Coronary artery (tissue), 2 donors: ENCODE measurements at regions not wholly inside any gene's neighbourhood (a gene's known extent, or its start where the extent isn't known, plus 50 kb on each side); places are given as distances from the start of the nearest gene placed in this dataset.
"Not testable (repeated sequence)": the region's sequence is repeated elsewhere in the genome, so short reads cannot be mapped to it uniquely, and the experiment has no call there.

Experiments
- DNase-seq: peaks from one replicate; pipeline ENCODE4 v3.0.0-alpha.2; 2017; ENCODE audit warnings: low spot score
- H3K27ac ChIP-seq, 2 donors: fragments of 200-600 bp; sonication (generic); one replicate each; pipeline ENCODE4 v1.5.1; 2016 to 2019
- H3K4me3 ChIP-seq: fragments of 200-600 bp; sonication (generic); 2 replicates; pipeline ENCODE4 v1.5.1; 2016; ENCODE audit warnings: mild to moderate bottlenecking, moderate library complexity
- TF ChIP-seq, protein P1 (sequence below): fragments of 200-600 bp; sonication (generic); IDR thresholded peaks from one replicate; pipeline ENCODE4 v1.5.1; 2019; ENCODE audit warnings: antibody characterized with exemption

DNA sequence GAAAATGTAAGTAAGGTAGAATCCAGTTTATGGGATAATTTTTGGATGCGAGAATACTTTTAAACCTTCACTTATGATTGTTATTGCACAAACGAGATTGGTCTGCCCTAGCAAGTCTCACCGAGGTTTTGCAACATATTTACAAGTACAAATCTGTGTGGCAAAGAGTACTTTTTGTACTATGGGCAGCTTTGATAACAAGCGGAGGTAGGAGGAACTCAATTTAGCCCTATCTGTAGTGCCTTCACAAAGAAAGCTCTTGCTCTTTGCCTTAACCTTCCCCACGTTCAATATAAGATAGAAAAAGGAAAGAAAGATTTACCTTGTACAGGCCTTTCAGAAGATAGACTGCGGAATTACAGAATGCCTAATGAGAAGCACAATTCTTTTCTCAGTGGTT lies 77.5 kb upstream of the HIVEP1 start:
- DNase-seq, result no peak
- TF ChIP-seq, protein P1, sequence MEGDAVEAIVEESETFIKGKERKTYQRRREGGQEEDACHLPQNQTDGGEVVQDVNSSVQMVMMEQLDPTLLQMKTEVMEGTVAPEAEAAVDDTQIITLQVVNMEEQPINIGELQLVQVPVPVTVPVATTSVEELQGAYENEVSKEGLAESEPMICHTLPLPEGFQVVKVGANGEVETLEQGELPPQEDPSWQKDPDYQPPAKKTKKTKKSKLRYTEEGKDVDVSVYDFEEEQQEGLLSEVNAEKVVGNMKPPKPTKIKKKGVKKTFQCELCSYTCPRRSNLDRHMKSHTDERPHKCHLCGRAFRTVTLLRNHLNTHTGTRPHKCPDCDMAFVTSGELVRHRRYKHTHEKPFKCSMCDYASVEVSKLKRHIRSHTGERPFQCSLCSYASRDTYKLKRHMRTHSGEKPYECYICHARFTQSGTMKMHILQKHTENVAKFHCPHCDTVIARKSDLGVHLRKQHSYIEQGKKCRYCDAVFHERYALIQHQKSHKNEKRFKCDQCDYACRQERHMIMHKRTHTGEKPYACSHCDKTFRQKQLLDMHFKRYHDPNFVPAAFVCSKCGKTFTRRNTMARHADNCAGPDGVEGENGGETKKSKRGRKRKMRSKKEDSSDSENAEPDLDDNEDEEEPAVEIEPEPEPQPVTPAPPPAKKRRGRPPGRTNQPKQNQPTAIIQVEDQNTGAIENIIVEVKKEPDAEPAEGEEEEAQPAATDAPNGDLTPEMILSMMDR, result no peak
- H3K4me3 ChIP-seq, result no peak overlapping the region

DNA sequence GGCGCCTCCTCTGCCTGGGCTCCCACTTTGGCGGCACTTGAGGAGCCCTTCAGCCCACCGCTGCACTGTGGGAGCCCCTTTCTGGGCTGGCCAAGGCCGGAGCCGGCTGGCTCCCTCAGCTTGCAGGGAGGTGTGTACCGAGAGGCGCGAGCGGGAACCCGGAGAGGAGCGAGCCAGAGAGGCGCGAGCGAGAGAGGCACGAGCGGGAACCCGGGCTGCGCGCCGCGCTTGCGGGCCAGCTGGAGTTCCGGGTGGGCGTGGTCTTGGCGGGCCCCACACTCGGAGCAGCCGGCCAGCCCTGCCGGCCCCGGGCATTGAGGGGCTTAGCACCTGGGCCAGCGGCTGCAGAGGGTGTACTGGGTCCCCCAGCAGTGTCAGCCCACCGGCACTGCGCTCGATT lies 79.2 kb upstream of the HIVEP1 start:
- DNase-seq, H3K4me3 ChIP-seq, H3K27ac ChIP-seq: not testable (repeated sequence)

More for the DNA sequence above, 77.5 kb upstream of the HIVEP1 start:
- H3K27ac ChIP-seq, result no peak overlapping the region

DNA sequence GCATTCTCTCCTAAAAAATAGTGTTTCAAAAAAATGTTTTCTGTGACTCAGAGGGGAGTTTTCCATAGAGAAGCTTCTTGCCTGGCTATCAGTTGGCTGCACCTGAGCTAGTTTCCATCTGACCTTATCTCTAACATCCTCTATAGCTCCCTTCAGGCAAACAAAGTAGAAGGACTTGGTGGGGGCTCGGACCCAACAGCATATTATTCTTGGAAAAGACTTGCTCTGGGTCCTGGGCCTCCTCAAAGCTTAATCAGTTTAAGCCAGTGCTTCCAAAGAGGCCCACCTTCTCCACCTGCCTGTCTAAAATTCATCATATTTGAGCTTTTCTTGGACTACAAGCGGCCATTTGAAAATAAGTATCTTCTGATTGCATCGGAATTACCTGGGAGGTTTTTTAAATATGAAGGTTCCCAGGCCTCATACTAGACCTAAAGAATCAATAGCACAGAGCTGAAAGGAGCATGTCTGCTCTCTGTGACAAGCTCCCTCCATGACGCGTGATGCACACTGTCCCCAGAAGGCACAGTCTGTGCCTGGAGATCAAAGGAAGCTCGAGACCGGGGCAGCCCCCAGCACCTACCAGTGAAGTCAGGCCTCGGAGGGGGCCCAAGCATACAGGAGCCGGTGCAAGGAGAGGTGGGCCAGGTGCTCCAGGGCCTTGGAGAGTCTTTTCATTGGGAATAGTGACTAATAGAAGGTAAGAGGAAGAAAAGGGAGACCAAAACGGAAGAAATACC lies 80.6 kb upstream of the HIVEP1 start:
- no peak for DNase-seq
- TF ChIP-seq, protein P1, result no peak
- no peak overlapping the region for H3K4me3 ChIP-seq

DNA sequence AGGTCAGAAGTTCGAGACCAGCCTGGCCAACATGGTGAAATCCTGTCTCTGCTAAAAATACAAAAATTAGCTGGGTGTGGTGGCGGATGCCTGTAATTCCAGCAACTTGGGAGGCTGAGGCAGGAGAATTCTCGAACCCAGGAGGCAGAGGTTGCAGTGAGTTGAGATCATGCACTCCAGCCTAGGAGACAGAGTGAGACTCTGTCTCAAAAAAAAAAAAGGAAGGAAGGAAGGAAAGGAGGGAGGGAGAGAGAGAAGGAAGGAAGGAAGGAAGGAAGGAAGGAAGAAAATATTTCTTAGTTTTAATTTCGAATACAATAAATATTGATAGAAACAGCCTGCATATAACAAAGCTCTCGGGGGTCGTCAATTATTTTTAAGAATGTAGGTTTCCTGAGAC lies 81.3 kb upstream of the HIVEP1 start:
- not testable (repeated sequence) for H3K27ac ChIP-seq, H3K4me3 ChIP-seq, DNase-seq

More for the DNA sequence above, 80.6 kb upstream of the HIVEP1 start:
- H3K27ac ChIP-seq, result no peak overlapping the region

DNA sequence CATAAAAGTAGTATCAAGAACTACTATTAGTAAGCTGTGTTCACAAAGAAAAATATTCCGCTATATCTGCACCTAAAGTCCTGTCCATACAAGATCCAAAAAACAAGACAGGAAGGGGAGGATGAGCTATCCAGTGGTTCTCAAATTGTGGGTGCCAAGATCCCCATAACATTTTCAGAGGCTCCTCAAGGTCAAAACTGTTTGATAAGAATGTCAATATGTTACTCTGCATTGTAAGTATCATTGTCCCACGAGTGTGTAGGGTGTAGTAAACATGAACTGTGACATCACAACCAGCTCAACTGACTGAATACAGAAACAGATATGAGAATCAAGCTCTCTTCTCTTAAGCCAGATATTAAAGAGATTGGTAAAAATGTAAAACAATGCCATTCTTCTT lies 81.9 kb upstream of the HIVEP1 start:
- Histone ChIP-seq H3K4me3 (no peak overlapping the region), H3K27ac (no peak overlapping the region)
- TF ChIP-seq, protein P1, result no peak
- DNase-seq, result no peak

DNA sequence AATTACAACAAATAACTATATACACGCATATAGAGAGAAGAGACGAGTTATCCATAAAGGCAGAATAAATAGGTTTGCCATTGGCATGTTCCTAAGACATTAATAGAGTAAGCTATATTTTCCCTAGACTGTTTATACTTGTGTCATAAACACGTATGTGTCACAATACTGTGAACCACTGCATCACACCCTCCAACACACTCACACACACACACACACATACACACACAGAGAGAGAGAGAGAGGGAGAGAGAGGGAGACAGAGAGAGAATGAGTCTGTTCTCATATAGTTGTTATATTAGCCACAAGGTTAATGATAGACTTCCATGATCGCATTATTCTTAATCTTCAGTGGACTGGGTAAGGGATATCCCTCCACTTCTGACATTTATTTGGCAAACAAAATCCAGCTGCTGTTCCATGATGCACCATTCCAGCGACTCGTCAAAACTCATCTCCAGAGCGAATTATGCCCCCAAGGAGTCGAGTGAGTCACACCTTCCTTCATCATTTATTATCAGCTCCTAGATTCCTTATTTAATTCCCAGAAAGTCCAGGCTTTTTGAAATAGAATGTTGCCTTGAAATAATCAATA lies 82.8 kb upstream of the HIVEP1 start:
- no peak for DNase-seq
- TF ChIP-seq, protein P1, result no peak
- Histone ChIP-seq H3K27ac (no peak overlapping the region), H3K4me3 (no peak overlapping the region)

DNA sequence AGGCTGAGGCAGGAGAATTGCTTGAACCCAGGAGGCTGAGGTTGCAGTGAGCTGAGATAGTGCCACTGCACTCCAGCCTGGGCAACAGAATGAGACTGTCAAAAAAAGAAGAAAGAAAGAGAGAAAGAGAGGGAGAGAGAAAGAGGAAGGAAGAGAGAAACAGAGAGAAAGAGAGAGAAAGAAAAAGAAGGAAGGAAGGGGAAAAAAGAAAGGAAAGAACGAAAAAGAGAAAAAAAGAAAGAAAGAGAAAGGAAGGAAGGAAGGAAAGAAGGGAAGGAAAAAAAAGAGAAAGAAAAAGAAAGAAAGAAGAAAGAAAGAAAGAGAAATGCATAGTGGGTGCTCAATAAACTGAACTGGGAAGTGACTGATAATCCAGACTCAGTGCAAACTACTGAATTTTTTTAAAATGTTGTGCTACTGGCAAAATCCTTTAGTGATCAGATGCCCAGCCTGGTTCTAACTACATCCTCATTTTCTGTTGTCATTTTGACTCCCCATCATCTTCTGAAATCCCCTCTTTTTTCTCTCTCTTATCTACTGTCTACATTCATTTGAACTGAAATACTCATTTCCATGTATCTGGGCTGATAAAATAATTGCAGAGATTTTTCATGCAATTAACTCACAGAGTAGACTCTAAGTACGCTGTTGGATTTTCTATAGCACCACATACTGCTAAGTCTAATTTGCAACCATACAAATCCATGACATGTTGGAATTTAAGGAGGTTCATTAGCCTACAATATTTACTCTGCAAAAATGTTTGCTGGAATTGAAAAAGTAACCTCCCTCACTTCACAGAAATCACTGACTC lies 85.3 kb upstream of the HIVEP1 start:
- DNase-seq, result no peak
- Histone ChIP-seq H3K27ac (no peak overlapping the region), H3K4me3 (no peak overlapping the region)
- TF ChIP-seq, protein P1, result no peak

DNA sequence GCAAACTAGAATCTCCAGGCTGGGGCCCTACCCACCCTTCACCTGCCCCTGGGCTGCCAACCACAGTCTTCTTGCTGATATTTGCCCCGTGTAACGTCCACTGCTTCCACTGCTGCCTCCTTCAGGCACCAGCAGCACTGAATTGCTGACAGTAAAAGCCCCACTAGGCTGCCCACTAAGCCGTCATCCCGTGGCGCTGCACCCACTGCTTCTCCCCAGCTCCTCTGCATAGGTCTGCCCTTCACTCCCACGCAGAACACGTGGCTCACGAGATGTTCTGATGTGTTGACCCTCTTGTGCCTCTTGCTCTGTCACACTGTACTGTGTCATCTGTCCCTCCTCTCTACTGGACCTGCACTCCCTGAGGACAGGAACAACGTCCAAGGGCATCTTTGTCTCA lies 86.3 kb upstream of the HIVEP1 start:
- Histone ChIP-seq H3K27ac (no peak overlapping the region), H3K4me3 (no peak overlapping the region)
- TF ChIP-seq, protein P1, result no peak
- DNase-seq, result no peak
